BLaER1 treated with 17β-estradiol and CSF1 and Interleukin-3, amounts not matched to agents 10 nM and 100 nM (cell line): ENCODE measurements at regions not wholly inside any gene's neighbourhood (a gene's known extent, or its start where the extent isn't known, plus 50 kb on each side); places are given as distances from the start of the nearest gene placed in this dataset.
A peak's percentile ranks its signal among the peaks of the same experiment; 100 is the strongest.

Experiments used
- H3K27ac ChIP-seq, 11 experiments: shearing (Covaris generic); formaldehyde crosslinking; 2 replicates each; pipeline ENCODE4 v1.8.1; 2022
- H3K27me3 ChIP-seq, 11 experiments: shearing (Covaris generic); formaldehyde crosslinking; 2 replicates each; pipeline ENCODE4 v1.8.1; 2022
- H3K36me3 ChIP-seq, 11 experiments: shearing (Covaris generic); formaldehyde crosslinking; 2 replicates each; pipeline ENCODE4 v1.8.1; 2022
- H3K4me1 ChIP-seq, 10 experiments: shearing (Covaris generic); formaldehyde crosslinking; 2 replicates each; pipeline ENCODE4 v1.8.1; 2022
- H3K4me2 ChIP-seq, 11 experiments: shearing (Covaris generic); formaldehyde crosslinking; 2 replicates each; pipeline ENCODE4 v1.8.1; 2022
- H3K4me3 ChIP-seq, 10 experiments: shearing (Covaris generic); formaldehyde crosslinking; 2 replicates each; pipeline ENCODE4 v1.8.1; 2022
- H3K9ac ChIP-seq, 11 experiments: shearing (Covaris generic); formaldehyde crosslinking; 2 replicates each; pipeline ENCODE4 v1.8.1; 2022
- H3K9me3 ChIP-seq, 11 experiments: shearing (Covaris generic); formaldehyde crosslinking; replicated peaks in 1 of 11; 2 replicates each; pipeline ENCODE4 v1.8.1; 2022
- H4K20me1 ChIP-seq, 11 experiments: shearing (Covaris generic); formaldehyde crosslinking; 2 replicates each; pipeline ENCODE4 v1.8.1; 2022
- Cebpa-rat ChIP-seq, 11 experiments: shearing (Covaris generic); IDR thresholded peaks; 2 replicates each; pipeline ENCODE4 v1.8.1; 2022

DNA sequence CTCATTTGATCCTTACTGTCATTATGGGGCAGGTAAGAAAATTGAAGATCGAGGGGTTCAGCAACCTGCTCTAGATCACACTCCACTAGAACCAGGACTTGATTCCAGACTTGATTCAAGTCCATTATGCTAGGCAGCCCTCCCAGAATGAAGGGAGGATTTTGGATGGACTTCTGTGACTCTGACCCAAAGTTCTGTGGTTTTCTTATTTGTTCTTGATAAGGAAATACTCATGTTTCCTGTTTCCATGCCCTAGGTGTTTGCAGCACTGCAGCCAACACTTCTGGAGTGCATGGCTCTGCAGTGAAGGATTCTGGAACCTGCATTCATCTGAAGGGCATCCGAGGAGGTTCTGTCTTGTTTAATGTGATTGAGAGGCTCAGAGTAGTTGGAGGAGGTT is 140.0 kb downstream of the FCRL5 start:
- Histone ChIP-seq H3K27ac (no peak overlapping the region), H3K4me2 (no peak overlapping the region), H3K36me3 (no peaks in the 10 kb centered on the region), H3K4me1 (0 out of 20 replicates have a peak, but pooled peaks cover 0 to 7% (median 0%) of the 10 kb centered on the region in 10 experiments), H4K20me1 (no peaks in the 10 kb centered on the region), H3K4me3 (no peak overlapping the region), H3K9me3 (peaks cover 0 to 11% (median 0%) of the 10 kb centered on the region in 11 experiments; a peak in 2 of 22 replicates), H3K27me3 (no peaks in the 10 kb centered on the region), H3K9ac (no peak overlapping the region)
- TF ChIP-seq Cebpa-rat (IDR thresholded peaks at IDR 0.05): no peak

DNA sequence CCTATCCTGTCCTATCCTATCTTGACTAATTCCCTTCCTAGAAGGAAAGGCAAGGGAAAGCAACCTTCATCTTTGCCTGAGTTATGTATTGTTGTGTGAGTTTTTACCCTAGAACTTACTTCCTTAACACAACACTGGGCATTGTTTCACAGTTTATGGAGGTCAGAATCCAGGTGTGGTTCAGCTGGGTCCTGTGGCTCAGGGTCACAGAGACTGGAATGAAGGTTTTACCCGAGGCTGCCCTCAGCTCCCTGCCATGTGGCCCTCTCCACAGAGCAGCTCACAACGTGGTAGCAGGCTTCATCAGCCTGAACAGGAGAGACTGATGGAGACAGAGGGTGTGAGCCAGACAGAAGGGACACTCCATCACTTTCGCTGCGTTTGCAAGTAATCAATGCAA is 140.5 kb downstream of the FCRL5 start:
- Histone ChIP-seq H3K4me3 (no peak overlapping the region), H3K9ac (no peak overlapping the region), H3K4me1 (0 out of 20 replicates have a peak, but pooled peaks cover 0 to 7% (median 0%) of the 10 kb centered on the region in 10 experiments), H4K20me1 (no peaks in the 10 kb centered on the region), H3K27ac (no peak overlapping the region), H3K4me2 (no peak overlapping the region), H3K9me3 (peaks cover 0 to 12% (median 0%) of the 10 kb centered on the region in 11 experiments; a peak in 2 of 22 replicates), H3K27me3 (no peaks in the 10 kb centered on the region), H3K36me3 (no peaks in the 10 kb centered on the region)
- TF ChIP-seq Cebpa-rat (IDR thresholded peaks at IDR 0.05): no peak

DNA sequence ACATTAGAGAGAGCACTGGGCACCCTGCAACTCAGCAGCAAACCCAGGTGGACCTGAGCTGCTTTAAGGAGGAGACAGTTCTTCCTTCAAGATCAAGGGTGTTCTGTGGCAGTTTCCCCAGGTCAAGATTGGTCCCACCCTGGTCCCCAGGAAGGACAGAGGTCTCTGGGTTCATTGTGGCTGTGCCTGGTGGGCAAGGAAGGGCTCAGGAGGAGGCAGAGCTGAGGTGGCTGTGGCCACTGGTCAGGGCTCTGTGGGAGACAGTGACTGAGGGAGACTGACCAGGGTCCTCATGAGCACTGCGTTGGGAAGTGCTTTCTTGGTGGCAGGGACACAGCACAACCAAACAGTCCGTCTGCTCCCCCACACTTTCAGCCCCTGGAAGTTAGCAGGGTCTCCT is 141.3 kb downstream of the FCRL5 start:
- Histone ChIP-seq H3K4me2 (no peak overlapping the region), H3K9me3 (peaks cover 0 to 12% (median 0%) of the 10 kb centered on the region in 11 experiments; a peak in 2 of 22 replicates), H4K20me1 (no peaks in the 10 kb centered on the region), H3K4me3 (no peak overlapping the region), H3K27ac (no peak overlapping the region), H3K4me1 (0 out of 20 replicates have a peak, but pooled peaks cover 0 to 7% (median 0%) of the 10 kb centered on the region in 10 experiments), H3K27me3 (no peaks in the 10 kb centered on the region), H3K9ac (no peak overlapping the region), H3K36me3 (no peaks in the 10 kb centered on the region)
- no peak for TF ChIP-seq Cebpa-rat (IDR thresholded peaks at IDR 0.05)

DNA sequence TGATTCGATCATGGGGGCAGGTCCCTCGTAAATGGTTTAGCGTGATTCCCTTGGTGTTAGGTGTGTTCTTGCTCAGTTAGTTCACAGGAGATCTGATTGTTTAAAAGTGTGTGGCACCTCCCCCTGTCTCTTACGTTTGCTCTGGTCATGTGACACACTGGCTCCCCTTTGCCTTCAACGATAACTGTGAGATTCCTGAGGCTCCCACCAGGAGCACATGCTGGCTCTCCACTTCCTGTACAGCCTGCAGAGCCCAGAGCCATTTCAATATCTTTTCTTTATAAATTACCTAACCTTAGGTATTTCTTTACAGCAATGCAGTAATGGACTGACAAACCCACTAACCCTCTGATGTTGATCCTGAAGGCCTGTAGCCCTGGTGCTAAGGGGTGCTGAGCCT is 141.9 kb downstream of the FCRL5 start:
- no peak for TF ChIP-seq Cebpa-rat (IDR thresholded peaks at IDR 0.05)
- no peak overlapping the region for H3K4me3 ChIP-seq
- no peaks in the 10 kb centered on the region for H3K27me3 ChIP-seq
- H3K9ac ChIP-seq: no peak overlapping the region
- 0 out of 20 replicates have a peak, but pooled peaks cover 0 to 7% (median 0%) of the 10 kb centered on the region in 10 experiments for H3K4me1 ChIP-seq
- H3K4me2 ChIP-seq: no peak overlapping the region
- no peak overlapping the region for H3K27ac ChIP-seq
- H4K20me1 ChIP-seq: no peaks in the 10 kb centered on the region
- H3K9me3 ChIP-seq: peaks cover 0 to 12% (median 0%) of the 10 kb centered on the region in 11 experiments; a peak in 2 of 22 replicates
- no peaks in the 10 kb centered on the region for H3K36me3 ChIP-seq

DNA sequence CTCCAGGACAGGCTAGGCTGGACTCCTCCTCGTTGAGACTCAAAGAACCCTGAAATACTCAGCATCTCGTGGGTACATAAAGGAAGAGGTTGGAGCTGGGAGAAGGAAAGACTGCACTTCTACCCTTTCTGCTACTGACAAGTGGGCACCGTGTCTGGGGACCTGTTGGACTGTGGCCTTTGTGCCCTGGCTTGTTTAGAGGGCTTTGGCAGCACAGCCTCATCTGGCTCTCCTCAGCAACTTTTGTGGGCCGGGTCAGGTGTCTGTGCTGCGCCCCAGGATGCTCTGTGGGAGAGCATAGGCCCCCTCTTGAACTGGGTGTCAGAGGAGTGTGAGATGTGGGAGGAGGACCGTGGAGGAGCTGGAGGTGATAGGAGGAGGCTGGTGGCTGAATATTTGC is 142.4 kb downstream of the FCRL5 start:
- no peaks in the 10 kb centered on the region for H4K20me1 ChIP-seq
- no peak overlapping the region for H3K4me3 ChIP-seq
- no peaks in the 10 kb centered on the region for H3K27me3 ChIP-seq
- H3K4me1 ChIP-seq: peaks cover 0 to 7% (median 0%) of the 10 kb centered on the region in 10 experiments; a peak in 1 of 20 replicates
- H3K9ac ChIP-seq: no peak overlapping the region
- TF ChIP-seq Cebpa-rat (IDR thresholded peaks at IDR 0.05): no peak
- H3K36me3 ChIP-seq: no peaks in the 10 kb centered on the region
- no peak overlapping the region for H3K4me2 ChIP-seq
- H3K9me3 ChIP-seq: peaks cover 0 to 12% (median 0%) of the 10 kb centered on the region in 11 experiments; a peak in 2 of 22 replicates
- H3K27ac ChIP-seq: no peak overlapping the region

DNA sequence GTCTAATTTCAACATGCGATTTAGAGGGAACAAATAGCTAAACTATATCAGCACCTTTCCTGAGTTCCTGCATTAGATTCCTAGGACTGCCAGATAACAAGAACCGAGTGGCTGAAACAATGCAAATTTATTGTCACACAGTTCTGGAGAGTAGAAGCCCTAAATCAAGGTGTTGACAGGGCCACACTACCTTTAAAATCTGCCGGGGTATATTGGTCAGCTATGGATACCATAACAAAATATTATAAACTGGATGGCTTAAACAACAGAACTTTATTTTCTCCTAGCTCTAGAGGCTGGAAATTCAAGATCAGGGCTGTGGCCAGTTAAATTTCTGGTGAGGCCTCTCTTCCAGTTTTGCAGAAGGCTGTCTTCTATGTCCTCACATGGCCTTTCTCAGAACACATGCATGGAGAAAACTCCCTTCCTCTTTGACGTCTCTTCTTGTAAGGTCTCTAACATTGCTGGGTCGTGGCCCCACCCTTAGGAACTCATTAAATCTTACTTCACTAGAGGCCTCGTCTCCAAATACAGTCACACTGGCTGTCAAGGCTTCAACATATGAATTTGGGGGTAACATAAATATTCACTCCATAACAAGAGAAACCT is 144.3 kb downstream of the FCRL5 start:
- H3K4me2 ChIP-seq: no peak overlapping the region; a peak in 1 of 22 replicates
- H3K4me3 ChIP-seq: no peak overlapping the region
- peaks cover 11 to 25% (median 18%) of the 10 kb centered on the region in 10 experiments for H3K4me1 ChIP-seq
- peaks cover 0 to 12% (median 0%) of the 10 kb centered on the region in 11 experiments; a peak in 2 of 22 replicates for H3K9me3 ChIP-seq
- no peak overlapping the region for H3K9ac ChIP-seq
- H4K20me1 ChIP-seq: no peaks in the 10 kb centered on the region
- H3K27ac ChIP-seq: no peak overlapping the region
- no peaks in the 10 kb centered on the region for H3K27me3 ChIP-seq
- no peak for TF ChIP-seq Cebpa-rat (IDR thresholded peaks at IDR 0.05)
- H3K36me3 ChIP-seq: no peaks in the 10 kb centered on the region

DNA sequence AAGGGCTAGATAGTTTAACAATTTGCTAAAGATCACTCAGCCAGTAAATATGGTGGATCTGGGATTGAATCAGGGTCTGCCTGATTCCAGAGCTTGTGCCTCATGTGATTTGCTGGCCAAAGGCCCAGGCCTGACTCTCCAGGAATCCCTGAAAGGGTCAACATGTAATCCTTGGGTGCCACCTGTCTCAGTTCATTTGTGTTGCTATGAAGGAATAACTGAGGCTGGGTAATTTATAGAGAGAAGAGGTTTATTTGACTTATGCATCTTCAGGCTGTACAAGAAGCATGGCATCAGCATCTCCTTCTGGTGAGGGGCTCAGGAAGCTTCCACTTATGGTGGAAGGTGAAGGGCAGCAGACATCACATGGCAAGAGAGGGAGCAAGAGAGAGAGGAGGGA is 144.9 kb downstream of the FCRL5 start:
- Histone ChIP-seq H3K36me3 (no peaks in the 10 kb centered on the region), H3K9ac (no peak overlapping the region), H4K20me1 (no peaks in the 10 kb centered on the region), H3K9me3 (peaks cover 0 to 12% (median 0%) of the 10 kb centered on the region in 11 experiments; a peak in 2 of 22 replicates), H3K27ac (no peak overlapping the region), H3K4me3 (no peak overlapping the region), H3K4me2 (no peak overlapping the region; a peak in 1 of 22 replicates), H3K4me1 (peaks cover 12 to 29% (median 24%) of the 10 kb centered on the region in 10 experiments), H3K27me3 (no peaks in the 10 kb centered on the region)
- TF ChIP-seq Cebpa-rat (IDR thresholded peaks at IDR 0.05): no peak

DNA sequence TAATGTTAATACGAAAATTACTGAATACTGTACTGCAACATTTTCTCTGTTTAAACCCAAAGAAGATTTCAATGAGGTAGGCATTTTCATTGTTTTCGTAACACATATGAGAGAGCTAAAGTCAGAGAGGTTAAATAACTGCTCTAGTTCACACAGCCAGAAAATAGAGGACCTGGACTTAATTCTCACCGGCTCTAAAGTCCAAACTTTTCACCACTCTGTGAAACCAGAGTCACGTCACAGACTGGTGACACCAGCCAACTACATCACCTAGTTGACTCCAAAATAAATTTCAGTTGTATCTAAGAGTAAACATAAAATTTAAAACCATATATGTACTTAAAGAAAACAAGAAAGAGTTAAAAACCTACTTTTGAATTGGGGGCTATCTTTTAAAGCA is 146.7 kb downstream of the FCRL5 start:
- H3K36me3 ChIP-seq: no peaks in the 10 kb centered on the region
- H3K27me3 ChIP-seq: no peaks in the 10 kb centered on the region
- no peak for TF ChIP-seq Cebpa-rat (IDR thresholded peaks at IDR 0.05)
- H3K9me3 ChIP-seq: peaks cover 0 to 12% (median 0%) of the 10 kb centered on the region in 11 experiments; a peak in 2 of 22 replicates
- no peak overlapping the region for H3K4me3 ChIP-seq
- H4K20me1 ChIP-seq: no peaks in the 10 kb centered on the region
- H3K27ac ChIP-seq: no peak overlapping the region
- peaks cover 12 to 33% (median 25%) of the 10 kb centered on the region in 10 experiments for H3K4me1 ChIP-seq
- no peak overlapping the region for H3K4me2 ChIP-seq
- H3K9ac ChIP-seq: no peak overlapping the region

DNA sequence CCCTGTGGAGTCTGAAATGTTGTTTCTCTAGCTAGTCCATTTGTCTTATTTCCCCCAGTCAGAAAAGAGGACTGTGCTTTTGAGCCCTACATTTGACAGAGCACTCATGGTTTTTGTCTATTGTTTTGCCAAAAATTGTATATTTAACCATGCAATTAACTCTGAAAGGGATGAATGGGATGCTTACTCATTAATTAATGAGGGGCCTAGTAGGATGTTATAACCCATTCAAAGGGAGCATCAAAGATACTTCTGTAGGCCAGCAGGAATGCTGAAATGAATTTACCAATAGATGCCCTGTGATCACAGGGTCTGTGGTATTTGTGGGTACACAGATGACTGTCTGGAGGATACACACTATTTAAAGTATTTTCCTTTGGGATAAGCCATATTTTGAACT is 147.7 kb downstream of the FCRL5 start:
- Histone ChIP-seq H3K4me1 (peaks cover 12 to 33% (median 25%) of the 10 kb centered on the region in 10 experiments), H3K9me3 (peaks cover 0 to 12% (median 0%) of the 10 kb centered on the region in 11 experiments; a peak in 2 of 22 replicates), H4K20me1 (no peaks in the 10 kb centered on the region), H3K27me3 (no peaks in the 10 kb centered on the region), H3K4me3 (no peak overlapping the region), H3K9ac (no peak overlapping the region), H3K4me2 (peak overlapping the region in 8 of 11 experiments; percentile 19 to 77 (median 62); a peak in 13 of 22 replicates), H3K36me3 (no peaks in the 10 kb centered on the region), H3K27ac (peak overlapping the region in 3 of 11 experiments; percentile 38 to 75 (median 70); a peak in 5 of 22 replicates)
- TF ChIP-seq Cebpa-rat (IDR thresholded peaks at IDR 0.05): no peak
